Forelimb muscle (tissue), 1 donor: ENCODE measurements at regions not wholly inside any gene's neighbourhood (a gene's known extent, or its start where the extent isn't known, plus 50 kb on each side); places are given as distances from the start of the nearest gene placed in this dataset.

Experiments used
- DNase-seq: peaks from one replicate; pipeline ENCODE4 v3.0.0-alpha.2; 2013; ENCODE audit warnings: low read depth

DNA sequence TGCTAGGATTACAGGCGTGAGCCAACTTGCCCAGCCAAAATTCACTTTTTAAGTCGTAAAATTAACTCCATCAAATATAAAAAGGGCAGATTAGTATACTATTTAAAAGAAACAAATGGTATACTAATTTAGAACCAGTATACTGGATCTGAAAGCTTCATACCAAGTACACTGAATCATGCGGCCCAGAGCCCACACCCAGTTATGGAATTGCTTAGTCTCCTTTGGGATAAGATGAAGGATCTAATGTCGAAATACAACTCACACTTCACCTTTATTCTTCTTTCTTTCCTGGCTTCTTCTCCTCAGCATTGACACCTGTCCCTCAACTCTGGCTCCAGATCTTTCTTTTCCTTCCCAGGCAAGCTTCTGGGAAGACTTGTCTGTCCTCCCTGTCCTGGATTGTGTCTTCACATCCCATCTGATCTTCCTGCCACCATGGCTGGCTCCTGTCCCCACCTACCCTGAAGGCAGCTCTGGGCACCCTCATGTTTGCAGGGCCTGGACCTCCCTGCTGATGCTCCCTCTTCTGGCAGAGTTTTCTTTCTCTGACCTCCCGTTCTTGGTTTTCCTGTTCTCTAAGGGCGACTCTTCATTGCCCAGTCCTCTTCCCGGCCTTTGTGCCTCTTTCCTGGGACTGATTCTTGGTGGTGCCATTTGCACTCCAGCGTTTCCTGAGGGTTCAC lies 57.8 kb upstream of the CTBP2 start:
- DNase-seq, result no peak

DNA sequence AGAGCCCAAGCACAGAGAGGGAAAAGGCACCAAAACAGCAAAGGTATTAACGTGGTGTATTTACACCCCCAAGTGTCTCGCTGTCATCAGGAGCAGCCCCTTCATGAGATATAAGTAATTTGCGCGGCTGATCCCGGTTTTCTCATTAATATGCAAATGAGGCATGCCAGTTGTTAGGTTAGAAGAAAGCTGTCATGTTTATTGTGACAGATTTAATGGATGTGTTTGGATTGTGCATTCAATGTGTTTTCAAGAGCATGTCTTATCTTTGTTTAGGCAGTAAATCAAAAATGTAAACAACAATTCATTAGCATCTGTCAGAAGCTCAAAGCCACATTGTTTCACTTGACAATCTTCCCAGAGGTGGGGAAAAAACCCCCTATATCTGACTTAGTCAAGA lies 56.5 kb upstream of the CTBP2 start:
- DNase-seq, result no peak

DNA sequence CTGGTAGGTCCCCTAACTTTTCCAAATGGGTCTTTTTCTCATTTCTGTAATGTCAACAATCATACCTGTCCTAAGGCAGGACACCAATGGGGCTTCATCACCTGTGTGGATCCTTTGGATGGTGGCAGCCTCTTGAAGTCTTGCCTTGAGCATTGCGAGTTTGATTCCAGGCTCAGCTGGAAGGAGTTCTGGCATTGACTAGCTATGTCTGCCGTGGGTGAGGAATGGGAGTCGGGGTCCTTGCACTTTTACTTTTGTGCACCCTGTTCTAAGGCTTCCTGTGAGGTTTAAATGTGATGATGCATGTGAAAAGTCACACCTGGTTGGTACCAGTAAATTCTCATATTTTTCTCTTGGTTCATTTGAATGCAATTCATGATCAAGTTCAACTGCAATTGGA lies 55.9 kb upstream of the CTBP2 start:
- no peak for DNase-seq

DNA sequence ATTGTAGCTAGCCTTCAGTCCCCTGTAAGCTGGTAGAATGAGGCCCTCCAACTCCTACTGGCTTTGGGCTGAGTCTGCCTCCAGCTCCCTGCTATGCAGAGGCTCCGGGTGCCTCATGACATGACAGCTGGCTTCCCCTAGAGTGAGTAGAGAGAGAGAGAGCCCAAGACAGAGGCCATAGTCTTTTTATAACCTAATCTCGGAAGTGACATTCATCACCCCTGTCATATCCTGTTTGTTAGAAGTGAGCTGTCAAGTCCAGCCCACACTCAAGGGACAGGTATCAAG lies 53.9 kb upstream of the CTBP2 start:
- no peak for DNase-seq

DNA sequence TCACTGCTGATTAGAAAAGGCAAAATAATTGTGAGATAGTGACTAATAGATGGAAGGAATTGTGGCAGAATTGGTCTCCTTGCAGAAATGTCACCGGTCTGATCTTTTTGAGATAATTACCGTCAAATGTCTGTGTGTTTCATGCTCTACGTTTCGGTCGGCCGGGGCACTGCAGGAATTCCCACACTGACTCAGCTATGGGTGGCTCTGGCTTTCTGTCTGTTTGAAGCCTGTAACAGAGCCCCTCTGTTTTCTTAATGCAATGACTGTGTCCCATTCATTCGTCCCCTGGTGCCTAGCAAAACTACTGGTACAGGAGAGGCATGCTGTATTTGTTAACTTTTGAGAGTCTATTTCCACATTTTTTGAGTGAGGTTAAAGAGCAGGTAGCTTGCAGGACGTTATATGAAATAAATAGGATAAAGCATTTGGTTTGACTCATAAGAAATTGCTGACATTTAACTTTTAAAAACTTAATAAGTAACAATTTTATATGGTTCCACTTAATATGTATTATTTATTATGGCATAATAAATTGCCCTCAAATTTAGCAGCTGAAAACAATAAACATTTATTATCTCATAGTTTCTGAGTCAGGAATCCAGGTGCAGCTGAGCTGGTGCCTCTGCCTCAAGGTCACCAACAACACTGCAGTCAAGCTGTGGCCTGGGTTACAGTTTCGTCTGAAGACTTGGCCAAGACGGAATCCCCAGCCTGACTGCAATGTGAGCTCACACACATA lies 53.3 kb upstream of the CTBP2 start:
- DNase-seq, result no peak

DNA sequence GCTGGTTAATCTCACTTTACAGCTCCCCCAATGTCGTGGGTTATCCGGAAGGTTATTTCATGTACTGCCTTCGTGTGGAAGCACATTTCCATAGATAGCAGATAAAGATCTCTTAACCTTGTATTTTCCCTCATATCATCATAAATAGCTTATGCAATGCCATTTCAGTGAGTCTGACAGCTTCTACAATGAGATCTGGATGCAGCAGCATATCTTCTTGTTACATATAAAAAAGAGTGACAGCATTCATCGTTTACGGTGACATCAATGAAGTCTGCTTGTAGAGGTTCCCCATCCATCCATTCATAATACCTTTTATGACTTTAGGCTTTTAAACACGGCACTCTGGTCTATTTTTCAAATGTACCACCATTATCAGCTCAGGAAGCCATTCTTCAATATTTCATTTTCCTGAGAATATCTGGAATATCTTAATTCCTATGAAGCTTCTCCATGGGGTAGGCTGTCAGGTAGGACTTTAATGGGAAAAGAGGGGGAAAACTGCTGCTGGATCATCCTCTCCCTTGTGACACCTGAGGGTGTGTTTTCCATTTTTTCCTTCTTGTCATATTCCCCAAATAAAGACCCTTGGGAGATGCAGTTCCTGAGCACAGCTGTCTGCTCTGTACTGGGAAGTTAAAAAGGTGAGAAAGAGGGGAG lies 51.9 kb upstream of the CTBP2 start:
- no peak for DNase-seq
